ENCODE measurements at regions not wholly inside any gene's neighbourhood (a gene's known extent, or its start where the extent isn't known, plus 50 kb on each side); places are given as distances from the start of the nearest gene placed in this dataset.

GRCh38 chr1:61523893-61524605, 200.9 kb downstream of the TM2D1 start:
- no peak for DNase-seq (ENCODE audit: low read depth)

GRCh38 chr1:61523229-61523628, 201.7 kb downstream of the TM2D1 start:
- DNase-seq (ENCODE audit: low read depth) = no peak

GRCh38 chr1:61520401-61520800, 204.5 kb downstream of the TM2D1 start:
- DNase-seq (ENCODE audit: low read depth) = no peak

GRCh38 chr1:61519631-61520030, 205.3 kb downstream of the TM2D1 start:
- no peak for DNase-seq (ENCODE audit: low read depth)

GRCh38 chr1:61518670-61519400, 206.1 kb downstream of the TM2D1 start:
- DNase-seq (ENCODE audit: low read depth) = no peak

- DNase-seq (ENCODE audit: low read depth) = no peak
Measured at GRCh38 chr1:61517345-61517744, 207.6 kb downstream of the TM2D1 start.

GRCh38 chr1:61515096-61515495, 209.8 kb downstream of the TM2D1 start:
- DNase-seq (ENCODE audit: low read depth) = no peak

All from forelimb muscle (tissue), 1 donor.